HG03103 (cell line): ENCODE measurements at regions not wholly inside any gene's neighbourhood (a gene's known extent, or its start where the extent isn't known, plus 50 kb on each side); places are given as distances from the start of the nearest gene placed in this dataset.

ENCODE experiments used
- ATAC-seq: cut with Tn5 transposase; IDR thresholded peaks from one replicate; pipeline ENCODE4 v1.9.1; 2021; ENCODE audit warnings: low read depth; ENCODE audit not compliant: unreplicated experiment

GRCh38 chr4:162245051-162245450, 81.3 kb upstream of the FSTL5 start:
- ATAC-seq: no peak

GRCh38 chr4:162241857-162242256, 78.1 kb upstream of the FSTL5 start:
- ATAC-seq: no peak

- ATAC-seq: no peak
These were observed 76.4 kb upstream of the FSTL5 start for GRCh38 chr4:162239992-162240769.

DNA sequence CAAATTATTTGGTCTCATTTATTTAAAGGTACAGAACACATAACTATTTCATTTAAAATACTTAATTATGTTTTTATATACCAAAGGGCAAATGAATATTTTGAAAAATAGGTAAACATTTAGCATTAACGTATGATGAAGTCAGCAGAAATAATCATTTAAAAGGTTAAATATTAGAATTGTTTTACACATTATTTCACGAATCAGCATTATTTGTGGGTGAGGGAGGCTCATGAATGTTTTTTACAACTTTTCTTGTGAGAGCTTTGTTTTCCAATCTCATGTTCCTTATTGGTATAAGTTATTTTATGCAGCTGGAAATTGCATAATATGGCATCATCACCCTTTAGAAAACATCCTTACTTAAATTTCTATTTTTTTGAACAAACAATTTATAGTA, 73.9 kb upstream of the FSTL5 start:
- no peak for ATAC-seq

GRCh38 chr4:162234595-162234994, 70.8 kb upstream of the FSTL5 start:
- no peak for ATAC-seq

DNA sequence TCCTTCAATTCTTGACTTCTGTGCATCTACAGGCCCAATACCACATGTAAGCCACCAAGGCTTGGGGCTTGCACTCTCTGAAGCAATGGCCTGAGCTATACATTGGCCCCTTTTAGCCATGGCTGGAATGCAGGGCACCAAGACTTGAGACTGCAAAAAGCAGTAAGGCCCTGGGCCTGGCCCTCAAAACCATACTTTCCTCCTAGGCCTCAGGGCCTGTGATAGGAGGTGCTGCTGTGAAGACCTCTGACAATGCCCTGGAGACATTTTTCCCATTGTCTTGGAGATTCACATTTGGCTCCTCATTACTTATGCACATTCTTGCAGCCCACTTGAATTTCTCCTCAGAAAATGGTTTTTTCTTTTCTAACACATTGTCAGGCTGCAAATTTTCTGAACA, 68.5 kb upstream of the FSTL5 start:
- no peak for ATAC-seq

DNA sequence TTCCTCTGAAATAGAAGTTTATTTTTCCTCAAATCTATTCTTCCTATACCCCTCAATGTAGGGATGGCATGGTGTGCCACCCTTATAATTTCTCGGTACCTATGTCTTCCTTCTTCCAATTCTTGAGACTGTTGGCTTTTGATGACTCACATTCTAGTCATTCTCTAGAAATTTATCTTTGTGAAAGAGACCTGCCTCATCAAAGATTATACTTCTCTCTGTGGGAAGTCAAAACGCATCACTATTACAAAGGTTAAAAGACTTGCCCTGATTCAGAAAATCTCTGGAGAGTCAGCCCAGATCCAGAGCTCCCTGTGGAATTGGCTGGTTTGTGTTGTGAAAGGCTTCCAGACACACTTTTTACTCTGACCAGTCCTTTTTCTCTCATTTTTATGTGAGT, 65.9 kb upstream of the FSTL5 start:
- ATAC-seq: no peak

DNA sequence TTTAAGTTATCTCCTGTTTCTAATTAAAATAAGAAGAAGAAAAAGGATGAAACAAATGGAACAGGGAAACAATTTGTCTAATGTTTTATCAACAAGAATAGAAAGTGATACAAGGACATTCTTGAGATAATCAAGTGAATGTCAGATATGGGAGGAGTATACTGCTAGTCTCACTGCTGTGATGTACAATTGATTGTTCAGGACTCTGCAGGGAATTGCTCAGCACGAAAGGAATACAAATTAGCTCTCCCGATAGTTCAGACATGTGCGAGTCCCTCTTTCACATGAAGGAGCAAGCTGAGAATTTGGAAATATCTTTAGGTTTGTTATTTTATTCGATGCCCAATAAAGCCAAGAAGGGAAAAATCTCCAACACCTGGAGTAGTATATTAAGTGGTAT, 57.3 kb upstream of the FSTL5 start:
- no peak for ATAC-seq
